ENCODE measurements at regions not wholly inside any gene's neighbourhood (a gene's known extent, or its start where the extent isn't known, plus 50 kb on each side); places are given as distances from the start of the nearest gene placed in this dataset.

DNA sequence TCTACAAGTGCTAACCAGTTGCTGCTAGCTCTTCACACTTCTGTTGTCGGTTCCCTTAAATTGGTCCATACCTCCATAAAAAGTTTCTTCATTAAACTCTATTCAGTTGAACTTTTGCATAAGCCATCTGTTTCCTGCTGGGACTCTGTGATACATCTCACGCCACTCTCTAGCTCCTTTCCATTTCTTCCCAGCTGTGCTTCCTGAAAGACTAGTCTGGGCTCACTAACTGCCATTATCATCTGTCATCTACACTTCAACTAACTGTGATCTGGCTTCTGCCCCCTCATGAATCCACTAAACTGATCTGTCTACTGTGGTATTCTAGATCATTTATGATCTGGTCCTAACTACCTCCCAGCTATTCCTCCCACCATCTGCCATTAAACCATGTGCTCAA is 78.3 kb downstream of the ELAPOR2 start:
- Mint-ChIP-seq H3K4me1 (ENCODE audit: unreplicated experiment) (peaks cover 22% of the 10 kb centered on the region), H3K4me3 (ENCODE audit: unreplicated experiment) (peak overlapping the region; percentile 38), H3K27ac (ENCODE audit: unreplicated experiment) (peak overlapping the region; percentile 4), H3K27me3 (ENCODE audit: unreplicated experiment) (peaks cover 4% of the 10 kb centered on the region), H3K9me3 (ENCODE audit: unreplicated experiment) (peaks cover 8% of the 10 kb centered on the region), H3K36me3 (ENCODE audit: low read depth, unreplicated experiment) (peaks cover 14% of the 10 kb centered on the region)
- no peak for DNase-seq (ENCODE audit: low spot score)
- no peak for TF ChIP-seq CTCF (IDR thresholded peaks at IDR 0.05; ENCODE audit: unreplicated experiment)

DNA sequence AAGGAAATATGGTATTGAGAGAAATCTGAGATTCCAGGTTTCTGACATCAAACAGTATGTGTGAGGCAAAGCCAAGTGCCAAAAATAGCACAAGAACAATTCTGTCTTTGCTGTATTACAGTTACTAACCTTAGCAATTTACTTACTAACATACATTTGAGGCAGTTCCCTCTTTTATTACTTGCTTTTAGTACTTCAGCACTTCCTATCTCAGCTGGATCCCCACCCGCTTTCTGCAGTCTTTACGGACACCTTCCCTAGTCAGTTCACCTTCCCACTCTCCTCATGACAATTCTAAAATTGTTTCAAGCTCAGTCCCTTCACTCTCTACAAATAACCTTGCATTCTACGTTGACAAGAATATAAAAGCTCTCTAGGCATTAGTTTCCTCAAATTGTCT is 79.2 kb downstream of the ELAPOR2 start:
- H3K36me3 Mint-ChIP-seq (ENCODE audit: low read depth, unreplicated experiment), result peaks cover 14% of the 10 kb centered on the region

DNA sequence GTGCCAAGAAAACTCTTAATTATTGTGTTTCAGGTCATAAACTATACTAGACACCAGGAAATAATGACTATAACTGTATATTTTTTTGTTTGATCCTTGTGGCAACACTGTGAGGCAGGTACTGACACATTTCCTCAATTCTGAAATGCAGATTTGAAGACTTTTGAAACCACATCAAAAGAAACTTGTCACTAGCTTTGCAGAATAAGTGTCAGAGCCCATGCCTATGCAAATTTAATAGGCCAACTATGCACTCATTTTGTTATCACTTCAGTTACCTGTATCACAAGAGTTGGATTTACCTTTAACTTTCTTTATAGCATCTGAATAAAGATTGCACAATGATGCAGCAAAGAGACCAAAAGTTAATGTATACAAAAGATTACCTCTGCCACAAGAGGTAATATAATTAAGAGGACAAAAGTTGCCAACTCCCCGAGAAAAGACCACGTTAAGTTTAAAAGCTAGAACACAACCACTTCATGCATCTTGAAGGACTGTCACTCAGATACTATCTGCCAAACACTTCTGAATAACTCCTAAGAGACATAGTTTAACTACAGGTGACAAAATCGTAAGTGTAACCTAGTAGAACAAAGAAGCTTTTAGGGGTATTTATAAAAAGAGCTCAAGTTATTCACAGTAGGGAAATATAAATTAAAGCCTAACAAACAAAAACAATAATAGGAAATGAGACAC is 80.5 kb downstream of the ELAPOR2 start:
- Mint-ChIP-seq H3K4me3 (ENCODE audit: unreplicated experiment) (no peak overlapping the region), H3K4me1 (ENCODE audit: unreplicated experiment) (peaks cover 25% of the 10 kb centered on the region), H3K27ac (ENCODE audit: unreplicated experiment) (no peak overlapping the region), H3K36me3 (ENCODE audit: low read depth, unreplicated experiment) (peaks cover 8% of the 10 kb centered on the region), H3K27me3 (ENCODE audit: unreplicated experiment) (peaks cover 4% of the 10 kb centered on the region), H3K9me3 (ENCODE audit: unreplicated experiment) (peaks cover 3% of the 10 kb centered on the region)
- no peak for DNase-seq (ENCODE audit: low spot score)
- no peak for TF ChIP-seq CTCF (IDR thresholded peaks at IDR 0.05; ENCODE audit: unreplicated experiment)

More for the DNA sequence above, 79.2 kb downstream of the ELAPOR2 start:
- no peak for TF ChIP-seq CTCF (IDR thresholded peaks at IDR 0.05; ENCODE audit: unreplicated experiment)
- DNase-seq (ENCODE audit: low spot score), result no peak
- Mint-ChIP-seq H3K27ac (ENCODE audit: unreplicated experiment) (peak overlapping the region; percentile 33), H3K27me3 (ENCODE audit: unreplicated experiment) (peaks cover 4% of the 10 kb centered on the region), H3K4me3 (ENCODE audit: unreplicated experiment) (no peak overlapping the region), H3K9me3 (ENCODE audit: unreplicated experiment) (peaks cover 8% of the 10 kb centered on the region), H3K4me1 (ENCODE audit: unreplicated experiment) (peaks cover 25% of the 10 kb centered on the region)

GRCh38 chr7:86976958-86977357 is 82.5 kb downstream of the ELAPOR2 start:
- no peak overlapping the region for H3K4me3 Mint-ChIP-seq (ENCODE audit: unreplicated experiment)
- peaks cover 5% of the 10 kb centered on the region for H3K36me3 Mint-ChIP-seq (ENCODE audit: low read depth, unreplicated experiment)
- H3K27me3 Mint-ChIP-seq (ENCODE audit: unreplicated experiment), result peaks cover 4% of the 10 kb centered on the region
- TF ChIP-seq CTCF (IDR thresholded peaks at IDR 0.05; ENCODE audit: unreplicated experiment), result no peak
- no peak for DNase-seq (ENCODE audit: low spot score)
- H3K27ac Mint-ChIP-seq (ENCODE audit: unreplicated experiment), result no peak overlapping the region
- no peaks in the 10 kb centered on the region for H3K9me3 Mint-ChIP-seq (ENCODE audit: unreplicated experiment)
- H3K4me1 Mint-ChIP-seq (ENCODE audit: unreplicated experiment), result peaks cover 27% of the 10 kb centered on the region

DNA sequence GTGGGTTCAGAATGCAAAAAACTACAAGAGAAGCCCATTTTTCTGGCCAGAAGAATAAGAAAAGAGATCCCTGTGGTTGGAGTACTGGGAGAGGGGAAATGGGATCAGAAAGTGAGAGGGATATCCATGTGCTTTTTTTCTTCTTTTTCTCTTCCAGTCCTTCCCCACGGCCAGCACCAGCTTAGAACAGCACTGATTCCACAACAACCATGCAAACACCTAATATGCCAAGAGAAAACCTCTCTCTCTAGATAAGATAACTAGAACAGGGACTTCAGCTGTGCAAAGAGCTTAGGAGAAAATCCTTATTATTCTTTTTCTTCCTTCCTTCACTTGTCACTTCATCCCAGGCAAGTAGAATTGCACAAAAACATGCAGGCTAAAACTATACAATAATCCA is 83.5 kb downstream of the ELAPOR2 start:
- H3K4me3 Mint-ChIP-seq (ENCODE audit: unreplicated experiment), result no peak overlapping the region
- H3K4me1 Mint-ChIP-seq (ENCODE audit: unreplicated experiment), result peaks cover 20% of the 10 kb centered on the region
- H3K27ac Mint-ChIP-seq (ENCODE audit: unreplicated experiment), result no peak overlapping the region
- H3K36me3 Mint-ChIP-seq (ENCODE audit: low read depth, unreplicated experiment), result no peaks in the 10 kb centered on the region
- TF ChIP-seq CTCF (IDR thresholded peaks at IDR 0.05; ENCODE audit: unreplicated experiment), result no peak
- DNase-seq (ENCODE audit: low spot score), result no peak
- no peaks in the 10 kb centered on the region for H3K9me3 Mint-ChIP-seq (ENCODE audit: unreplicated experiment)
- H3K27me3 Mint-ChIP-seq (ENCODE audit: unreplicated experiment), result peaks cover 2% of the 10 kb centered on the region

Measured in endothelial cell (in vitro differentiated cells).